Stimulated activated CD4-positive, alpha-beta T cell treated with anti-CD3 and anti-CD28 coated beads, Interleukin-1b, Interleukin-23, amount 100 ng/mL, for 48 hours (primary cell): ENCODE measurements at regions not wholly inside any gene's neighbourhood (a gene's known extent, or its start where the extent isn't known, plus 50 kb on each side); places are given as distances from the start of the nearest gene placed in this dataset.

Experiments
- DNase-seq: peaks from one replicate; pipeline ENCODE4 v3.0.0-alpha.2; 2020

- no peak for DNase-seq
These were observed 450.3 kb upstream of the THRB start for GRCh38 chr3:24944805-24945520.

GRCh38 chr3:24945563-24945962, 450.9 kb upstream of the THRB start:
- DNase-seq = no peak

DNA sequence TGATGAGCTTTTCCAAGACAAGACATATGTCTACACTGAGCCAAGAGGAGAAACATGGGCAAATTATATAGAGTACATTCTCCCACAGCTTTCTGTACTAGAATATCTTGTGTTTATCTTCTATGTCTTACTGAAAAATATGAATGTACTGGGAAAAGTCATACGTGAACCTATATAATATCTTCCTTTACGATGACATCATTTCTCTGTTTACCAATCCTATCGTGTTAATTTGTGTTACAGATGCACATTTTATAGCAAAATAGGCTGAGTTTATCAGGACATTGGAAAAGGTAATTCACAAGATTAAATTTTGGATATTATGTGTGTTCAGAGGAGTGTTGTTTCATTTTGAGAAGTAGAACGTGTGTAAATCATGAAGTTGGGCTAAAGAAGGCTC, 452.5 kb upstream of the THRB start:
- no peak for DNase-seq

GRCh38 chr3:24951180-24951579, 456.5 kb upstream of the THRB start:
- DNase-seq = no peak

GRCh38 chr3:24952388-24952787, 457.7 kb upstream of the THRB start:
- no peak for DNase-seq

DNA sequence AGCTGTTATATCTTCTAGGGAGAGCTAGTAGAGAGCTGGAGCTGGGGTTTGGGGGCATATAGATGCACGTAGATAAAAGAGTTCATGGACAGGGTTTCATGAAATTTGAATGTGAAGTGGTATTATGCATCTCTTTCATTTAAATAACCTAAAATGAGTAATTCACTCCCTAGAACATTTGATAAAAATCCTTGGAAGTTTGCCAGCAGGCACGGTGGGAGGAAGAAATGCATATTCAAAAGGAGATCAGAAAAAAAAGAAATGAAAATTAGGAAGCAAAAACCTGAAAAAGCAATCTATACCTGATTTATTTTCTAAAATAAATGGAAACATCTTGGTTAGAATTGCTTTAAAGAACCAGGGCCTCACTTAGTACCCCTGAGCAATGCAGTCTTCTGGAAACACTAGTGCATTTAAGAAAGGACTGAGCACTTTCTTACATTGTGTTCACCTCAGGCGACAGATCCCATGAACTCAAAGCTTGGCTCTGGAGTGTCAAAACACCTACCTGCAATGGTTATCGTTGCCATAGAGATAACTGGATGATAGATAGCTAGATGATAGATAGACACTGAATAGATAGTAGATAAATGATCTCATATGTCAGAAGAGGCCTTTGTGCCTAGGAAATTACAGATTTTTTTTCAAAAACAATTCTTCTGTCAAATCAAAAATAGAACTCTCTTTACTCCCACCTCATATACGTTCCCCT, 458.6 kb upstream of the THRB start:
- DNase-seq = no peak

DNA sequence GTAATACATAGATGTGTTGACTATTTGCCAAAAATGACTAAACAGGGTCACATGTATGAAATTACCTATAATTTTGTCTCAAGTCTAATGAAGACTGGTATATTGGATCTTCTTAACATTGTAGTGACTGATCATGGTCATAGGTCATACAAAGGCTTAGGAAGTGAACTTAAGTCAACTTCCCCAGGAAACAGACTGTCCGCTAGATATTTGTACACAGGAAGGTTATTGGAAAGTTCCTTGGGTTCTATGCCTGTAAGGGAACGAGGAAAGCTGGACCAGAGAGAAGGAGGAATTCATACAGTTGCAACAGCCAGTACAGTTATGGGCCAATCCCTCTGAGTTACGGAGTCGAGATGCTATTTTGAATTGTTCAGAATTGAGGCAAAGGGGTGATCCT, 462.0 kb upstream of the THRB start:
- DNase-seq = no peak

DNA sequence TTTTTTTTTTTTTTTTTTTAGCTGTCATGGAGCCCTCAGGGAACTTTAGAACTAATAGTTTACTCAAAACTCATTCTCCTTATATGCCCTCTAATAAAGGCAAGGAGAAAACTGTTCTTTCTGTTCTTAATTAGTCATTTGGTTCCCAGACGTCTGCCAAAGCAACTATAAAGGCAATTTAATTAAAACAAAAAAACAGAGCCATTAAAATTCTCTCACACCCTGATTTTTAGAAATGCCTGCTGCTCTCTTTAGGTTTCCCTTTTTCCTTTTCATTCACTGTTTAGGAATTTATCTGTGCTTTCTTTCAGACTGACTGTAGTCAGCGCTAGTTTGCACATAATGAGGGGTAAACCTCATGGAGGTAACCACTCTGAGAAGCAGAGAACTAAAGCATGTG, 463.6 kb upstream of the THRB start:
- DNase-seq = no peak

GRCh38 chr3:24958910-24959447, 464.3 kb upstream of the THRB start:
- DNase-seq = no peak

- DNase-seq = no peak
These were observed 464.1 kb upstream of the RARB start for GRCh38 chr3:24963762-24964625.

- no peak for DNase-seq
These were observed 462.2 kb upstream of the RARB start for GRCh38 chr3:24965706-24966385.

- no peak for DNase-seq
These were observed 460.0 kb upstream of the RARB start for GRCh38 chr3:24968036-24968435.

DNA sequence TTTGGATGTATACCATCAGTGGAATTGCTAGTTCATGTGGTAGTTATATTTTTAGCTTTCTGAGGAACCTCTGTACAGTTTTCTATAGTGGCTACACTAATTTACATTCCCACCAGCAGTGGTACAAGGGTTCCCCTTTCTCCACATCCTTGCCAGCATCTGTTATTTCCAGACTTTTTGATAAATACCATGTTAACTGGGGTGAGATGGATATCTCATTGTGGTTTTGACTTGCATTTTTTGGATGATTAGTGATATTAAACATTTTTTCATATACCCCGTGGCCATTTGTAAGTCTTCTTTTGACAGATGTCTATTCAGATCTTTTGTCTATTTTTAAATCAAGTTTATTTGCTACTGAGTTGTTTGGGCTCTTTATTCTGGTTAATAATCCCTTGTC, 455.6 kb upstream of the RARB start:
- no peak for DNase-seq

DNA sequence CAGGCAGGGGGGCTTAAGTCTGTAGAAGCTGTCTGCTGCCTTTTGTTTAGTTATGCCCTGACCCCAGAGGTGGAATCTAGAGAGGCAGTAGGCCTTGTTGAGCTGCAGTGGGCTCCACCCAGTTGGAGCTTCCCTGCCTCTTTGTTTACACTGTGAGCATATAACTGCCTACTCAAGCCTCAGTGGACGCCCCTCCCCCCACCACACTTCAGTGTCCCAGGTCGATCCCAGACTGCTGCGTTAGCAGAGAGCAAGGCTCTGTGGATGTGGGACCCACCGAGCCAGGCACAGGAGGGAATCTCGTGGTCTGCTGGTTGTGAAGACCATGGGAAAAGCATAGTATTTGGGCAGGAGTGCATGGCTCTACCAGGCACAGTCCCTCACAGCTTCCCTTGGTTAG, 446.8 kb upstream of the RARB start:
- no peak for DNase-seq

- DNase-seq = no peak
These were observed 446.1 kb upstream of the RARB start for GRCh38 chr3:24981924-24982323.

DNA sequence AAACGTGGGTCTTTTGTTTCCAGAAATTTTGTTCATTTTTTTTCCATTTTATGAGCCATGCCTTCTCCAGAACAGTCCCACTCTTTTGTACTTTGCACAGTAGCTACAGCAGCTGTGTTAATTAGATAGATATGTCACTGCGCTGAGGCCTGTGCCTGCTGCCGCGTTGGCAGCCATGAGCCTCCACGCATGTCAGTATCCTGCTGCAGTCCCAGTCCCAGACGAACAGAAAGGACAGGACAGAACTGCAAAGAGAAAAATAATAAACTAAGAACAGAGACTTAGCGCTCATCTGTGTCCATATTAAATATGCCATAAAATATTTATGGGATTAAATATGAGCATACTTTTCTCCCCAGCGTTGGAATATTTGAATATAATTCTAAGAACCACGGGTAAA, 442.4 kb upstream of the RARB start:
- DNase-seq = no peak

DNA sequence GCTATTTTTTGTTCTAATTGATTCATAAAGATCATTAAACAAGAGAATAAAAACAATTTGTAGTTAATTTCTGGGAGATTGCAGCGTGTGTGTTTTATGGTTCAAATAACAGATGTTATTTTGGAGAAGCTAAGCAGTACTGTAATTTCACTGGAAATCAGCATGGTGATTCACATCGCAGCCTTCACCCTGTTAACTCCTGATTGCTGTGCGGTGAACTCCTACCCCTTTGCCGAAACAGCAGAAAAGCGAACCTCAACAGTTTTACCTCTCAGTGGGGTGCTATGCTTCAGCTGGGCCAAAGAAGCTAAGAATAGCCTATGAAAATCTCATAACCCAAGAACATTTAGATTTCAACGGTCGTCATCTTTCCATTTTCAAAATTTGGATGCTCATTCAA, 441.5 kb upstream of the RARB start:
- no peak for DNase-seq

- DNase-seq = no peak
These were observed 428.7 kb upstream of the RARB start for GRCh38 chr3:24999357-24999756.

DNA sequence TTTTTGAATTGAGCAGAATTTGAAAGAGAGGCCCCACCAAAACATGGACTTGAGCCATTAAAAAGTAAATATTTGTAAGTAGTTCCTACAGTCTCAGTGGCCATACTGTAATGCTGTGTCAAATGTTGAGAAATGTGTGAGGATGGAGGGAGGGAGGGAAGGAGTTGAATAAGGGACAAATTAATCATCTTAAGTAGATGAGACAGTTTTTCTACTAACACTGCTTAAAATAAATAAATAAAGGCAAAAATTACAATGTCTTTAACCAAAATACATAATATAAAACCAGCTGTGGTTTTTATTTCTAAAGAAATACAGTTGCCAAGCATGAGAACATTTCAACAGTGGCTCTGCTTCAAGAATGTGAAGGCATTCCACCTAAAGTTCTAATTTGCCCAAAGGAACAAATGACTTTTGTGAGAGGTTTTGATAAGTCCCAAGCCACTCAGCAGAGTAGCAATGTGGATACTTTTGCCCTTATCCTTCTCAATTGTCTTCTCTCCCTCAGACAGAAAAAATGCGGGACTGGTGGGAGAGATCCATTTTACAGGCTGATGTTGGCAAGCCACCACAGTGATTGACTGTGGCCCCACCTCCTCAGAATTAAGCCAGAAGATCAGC, 427.0 kb upstream of the RARB start:
- no peak for DNase-seq

DNA sequence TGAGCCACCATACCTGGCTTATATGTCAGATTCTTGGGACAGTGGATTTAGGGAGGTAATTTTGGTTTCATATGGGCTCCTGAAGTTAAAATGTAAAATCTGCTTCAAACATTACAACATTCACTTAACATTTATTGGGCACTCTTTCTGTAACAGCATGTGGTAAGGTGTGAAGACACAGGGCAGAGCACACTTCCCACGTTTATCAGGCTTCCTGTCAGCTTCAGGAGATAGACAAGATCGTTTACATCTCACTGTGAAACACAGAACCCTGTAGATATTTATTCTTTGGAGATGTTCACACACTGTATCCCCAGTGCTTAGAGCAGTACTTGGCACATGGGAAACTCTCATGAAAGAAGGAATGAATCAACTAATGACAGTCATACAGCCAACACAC, 426.0 kb upstream of the RARB start:
- no peak for DNase-seq

GRCh38 chr3:25007974-25008658, 419.9 kb upstream of the RARB start:
- DNase-seq = no peak

- DNase-seq = no peak
These were observed 418.4 kb upstream of the RARB start for GRCh38 chr3:25009665-25010064.
